Left ventricle myocardium superior (tissue), 1 donor: ENCODE measurements at regions not wholly inside any gene's neighbourhood (a gene's known extent, or its start where the extent isn't known, plus 50 kb on each side); places are given as distances from the start of the nearest gene placed in this dataset.
A peak's percentile ranks its signal among the peaks of the same experiment; 100 is the strongest.
"Not testable (repeated sequence)": the region's sequence is repeated elsewhere in the genome, so short reads cannot be mapped to it uniquely, and the experiment has no call there.

ENCODE experiments used
- ATAC-seq: fragments of 200-7000 bp; cut with Tn5 transposase; one replicate; pipeline ENCODE4 v1.9.1; 2020; ENCODE audit warnings: mild to moderate bottlenecking, moderate library complexity
- DNase-seq: peaks from one replicate; pipeline ENCODE4 v3.0.0-alpha.2; 2020
- intact Hi-C: fragments of 100-400 bp; cut with micrococcal nuclease; formaldehyde crosslinking; loops from one replicate; pipeline ENCODE4 v1.11.0; 2022
- donor health status: DM: no; HTN: yes; CAD: no; lungs with severe emphysema.

DNA sequence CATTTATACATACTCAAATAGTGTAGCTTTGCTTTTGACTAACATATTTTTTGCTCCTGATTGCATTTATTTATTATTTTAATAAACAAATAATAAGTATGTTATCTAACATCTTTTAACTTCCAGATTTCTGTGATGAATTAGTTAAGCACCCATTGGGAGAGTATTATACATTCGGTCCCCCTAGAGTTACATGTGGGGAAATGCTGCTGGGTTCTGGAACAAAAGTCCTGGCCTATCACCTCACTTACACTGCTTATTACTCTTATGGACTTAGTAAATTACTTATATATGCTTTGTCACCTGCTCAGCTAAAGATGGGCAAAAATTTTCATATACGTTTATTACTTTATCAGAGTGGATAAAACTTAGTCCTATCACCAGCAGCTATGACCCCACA, 1163.0 kb downstream of the FAM181B start:
- ATAC-seq (no peak), DNase-seq (no peak)
- intact Hi-C loops, result no loop called here

GRCh38 chr11:81569999-81570398, 1163.7 kb downstream of the FAM181B start:
- intact Hi-C loops, result no loop called here
- DNase-seq (no peak), ATAC-seq (no peak)

DNA sequence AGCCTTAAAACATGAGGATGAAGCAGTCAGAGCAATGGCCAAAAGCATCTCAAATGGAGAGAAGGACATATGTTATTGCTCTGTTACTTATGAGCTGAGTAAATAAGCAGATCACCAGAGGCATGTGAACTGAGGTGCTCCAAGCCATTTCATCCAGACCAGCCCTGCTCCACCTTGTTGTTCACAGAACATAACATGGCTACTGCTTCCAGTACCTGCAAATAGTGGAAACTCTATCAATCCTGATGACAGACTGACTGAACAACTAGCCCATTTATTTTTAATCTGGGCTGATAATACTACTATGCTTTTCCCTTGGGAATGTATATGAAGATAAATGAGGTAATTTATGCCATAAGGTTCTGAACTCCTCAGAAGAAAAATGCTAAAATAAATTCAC, 1164.7 kb downstream of the FAM181B start:
- intact Hi-C loops, result no loop called here
- DNase-seq (no peak), ATAC-seq (no peak)

- intact Hi-C loops, result no loop called here
- DNase-seq, result no peak
- no peak for ATAC-seq
These were observed 1185.5 kb downstream of the FAM181B start for GRCh38 chr11:81548123-81548522.

- DNase-seq, result peak; percentile 12
- intact Hi-C loops, ATAC-seq: not testable (repeated sequence)
These were observed 1193.9 kb downstream of the FAM181B start for GRCh38 chr11:81539806-81540205.

DNA sequence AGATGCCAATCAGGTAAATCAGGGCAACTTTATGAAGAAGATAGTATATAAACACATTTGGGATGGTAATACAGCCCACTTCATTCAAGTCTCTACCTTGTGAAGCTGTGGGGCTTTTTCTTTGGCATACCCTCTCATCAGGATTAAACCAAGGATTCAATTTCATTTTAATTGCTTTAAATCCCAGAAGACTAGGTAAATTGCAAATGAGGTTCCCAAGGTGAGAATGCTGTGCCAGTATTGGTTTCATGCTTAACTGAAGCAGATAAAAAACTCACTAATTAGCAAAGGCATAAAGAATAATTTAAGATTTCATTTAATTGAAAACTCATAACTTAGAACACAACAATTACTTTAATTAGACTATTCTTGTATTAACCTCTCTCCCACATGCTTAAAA, 1218.1 kb downstream of the FAM181B start:
- DNase-seq, result no peak
- intact Hi-C loops, result no loop called here
- no peak for ATAC-seq

- intact Hi-C loops, result no loop called here
- no peak for ATAC-seq
- no peak for DNase-seq
These were observed 1236.4 kb downstream of the FAM181B start for GRCh38 chr11:81497202-81497804.

DNA sequence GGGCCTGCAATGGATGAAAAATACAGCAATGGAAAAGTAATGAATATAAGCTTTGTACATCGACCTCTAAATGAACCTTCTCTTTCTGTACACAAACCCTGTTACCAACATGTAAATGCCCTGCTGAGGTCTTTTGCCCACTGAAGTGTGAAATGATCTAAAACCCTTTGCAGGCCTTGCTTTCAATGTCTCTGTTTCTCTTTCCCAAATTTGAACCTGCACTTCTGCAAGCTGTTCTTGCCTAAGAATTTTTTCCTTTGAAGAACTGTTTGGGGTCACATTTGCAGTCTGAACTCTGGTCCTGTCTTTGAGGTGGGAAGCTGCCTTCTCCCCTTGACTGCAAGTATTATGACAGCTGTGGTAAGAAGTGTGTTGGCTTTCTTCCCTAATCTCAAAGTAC, 1237.1 kb downstream of the FAM181B start:
- no peak for DNase-seq
- no peak for ATAC-seq
- intact Hi-C loops, result no loop called here

GRCh38 chr11:81495699-81496292, 1237.9 kb downstream of the FAM181B start:
- ATAC-seq (no peak), DNase-seq (no peak)
- intact Hi-C loops, result no loop called here

DNA sequence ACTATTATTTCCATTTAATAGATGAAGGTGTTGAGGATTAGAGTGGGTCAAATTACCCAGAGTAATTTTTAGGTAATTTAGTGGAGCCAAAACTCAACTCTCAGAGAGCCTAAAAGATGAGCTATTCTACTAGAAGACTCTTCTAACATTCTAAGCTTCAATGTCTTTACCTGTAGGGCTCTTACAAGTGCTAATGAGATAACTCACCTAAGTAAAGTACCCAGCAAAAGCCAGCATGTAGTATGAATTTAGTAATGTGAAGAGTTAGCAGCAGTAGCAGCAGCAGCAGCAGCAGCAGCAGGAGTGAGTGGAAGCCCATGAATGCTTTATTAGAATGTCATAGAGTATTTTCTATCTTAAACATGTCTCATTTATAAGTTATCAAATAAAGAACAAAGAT, 1239.2 kb downstream of the FAM181B start:
- ATAC-seq (no peak), DNase-seq (no peak)
- intact Hi-C loops, result no loop called here

DNA sequence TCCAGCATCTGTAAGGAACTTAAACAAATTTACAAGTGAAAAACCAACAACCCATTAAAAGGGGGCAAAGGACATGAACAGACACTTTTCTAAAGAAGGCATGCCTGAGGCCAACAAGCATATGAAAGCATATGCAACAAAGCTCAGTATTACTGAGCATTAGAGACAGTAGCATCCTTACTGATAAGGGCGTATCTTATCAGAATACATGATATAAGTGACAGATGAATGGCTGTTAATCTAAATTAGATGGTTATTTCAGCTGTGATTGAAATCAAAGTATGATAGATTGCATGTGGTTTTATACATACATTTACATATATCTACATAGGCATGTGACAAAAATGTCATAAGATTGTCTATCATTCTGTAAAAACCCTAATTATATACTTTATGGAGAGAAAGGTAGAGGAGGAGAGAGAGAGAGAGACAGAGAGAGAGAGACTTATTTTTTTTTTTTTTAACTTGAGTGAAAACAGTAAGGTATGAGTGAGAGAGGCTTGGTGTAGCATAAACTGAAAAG, 1240.7 kb downstream of the FAM181B start:
- DNase-seq (no peak), ATAC-seq (no peak)
- intact Hi-C loops, result no loop called here

GRCh38 chr11:81487109-81487508, 1246.6 kb downstream of the FAM181B start:
- DNase-seq, result no peak
- ATAC-seq, result no peak
- intact Hi-C loops, result no loop called here

GRCh38 chr11:81484196-81484595, 1249.5 kb downstream of the FAM181B start:
- DNase-seq (no peak), ATAC-seq (no peak)
- intact Hi-C loops, result no loop called here

GRCh38 chr11:81477277-81477676, 1256.4 kb downstream of the FAM181B start:
- intact Hi-C loops, result no loop called here
- ATAC-seq (no peak), DNase-seq (no peak)

DNA sequence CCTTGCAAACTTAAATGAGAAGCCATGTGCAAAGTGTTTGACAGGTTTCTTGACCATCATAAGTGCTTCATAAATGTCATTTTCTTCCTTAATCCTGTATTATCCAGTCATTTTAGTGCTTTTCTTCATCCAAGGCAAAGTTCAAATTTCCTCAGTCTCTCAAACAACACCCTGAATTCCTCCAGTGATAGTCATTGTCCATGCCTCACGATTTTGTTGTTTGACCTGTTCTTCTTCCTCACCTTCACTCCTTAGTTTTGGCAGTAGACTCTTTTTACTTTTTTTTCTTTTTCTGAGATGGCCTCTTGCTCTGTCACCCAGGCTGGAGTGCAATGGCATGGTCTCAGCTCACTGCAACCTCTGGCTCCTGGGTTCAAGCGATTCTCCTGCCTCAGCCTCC, 1257.3 kb downstream of the FAM181B start:
- ATAC-seq (no peak), DNase-seq (no peak)
- intact Hi-C loops, result no loop called here

DNA sequence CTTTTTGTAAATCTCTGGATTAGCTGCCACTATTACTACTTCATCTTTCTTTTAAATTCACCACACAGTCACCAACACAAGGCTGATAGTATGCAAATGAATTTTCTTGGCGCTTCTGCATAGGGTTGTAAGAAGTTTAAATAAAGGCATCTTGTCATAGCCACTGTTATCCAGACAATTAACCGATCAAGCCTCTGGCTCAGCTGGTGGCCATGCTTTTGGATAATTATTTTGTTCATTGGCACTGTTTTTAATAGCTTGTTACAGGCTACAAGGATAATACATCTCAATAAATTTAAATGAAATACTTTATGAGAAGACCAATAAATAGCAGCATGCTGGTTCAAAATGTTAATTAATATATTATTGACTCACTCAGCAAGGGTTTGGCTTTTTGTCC, 1261.0 kb downstream of the FAM181B start:
- ATAC-seq, result no peak
- intact Hi-C loops, result no loop called here
- DNase-seq, result no peak

DNA sequence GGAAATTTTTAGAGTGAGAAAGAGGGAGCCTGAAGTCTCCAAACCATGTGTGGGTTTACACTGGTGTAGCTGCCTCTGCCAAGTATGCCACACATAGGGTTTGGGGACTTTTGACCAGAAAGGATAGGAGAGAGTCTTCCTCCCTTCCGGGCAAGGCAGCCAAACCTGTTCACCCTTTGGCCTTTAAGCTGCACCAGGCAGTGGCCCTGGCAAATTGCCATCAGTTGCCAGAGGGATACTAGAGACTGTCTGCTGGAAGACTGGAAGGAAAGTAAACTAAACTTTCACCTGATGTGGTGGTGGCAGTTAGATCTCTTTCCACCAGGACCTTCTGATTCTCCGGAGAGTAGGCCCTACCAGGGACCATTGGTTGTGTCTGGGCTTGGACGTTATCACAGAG, 1263.2 kb downstream of the FAM181B start:
- intact Hi-C loops, result no loop called here
- DNase-seq (no peak), ATAC-seq (no peak)

DNA sequence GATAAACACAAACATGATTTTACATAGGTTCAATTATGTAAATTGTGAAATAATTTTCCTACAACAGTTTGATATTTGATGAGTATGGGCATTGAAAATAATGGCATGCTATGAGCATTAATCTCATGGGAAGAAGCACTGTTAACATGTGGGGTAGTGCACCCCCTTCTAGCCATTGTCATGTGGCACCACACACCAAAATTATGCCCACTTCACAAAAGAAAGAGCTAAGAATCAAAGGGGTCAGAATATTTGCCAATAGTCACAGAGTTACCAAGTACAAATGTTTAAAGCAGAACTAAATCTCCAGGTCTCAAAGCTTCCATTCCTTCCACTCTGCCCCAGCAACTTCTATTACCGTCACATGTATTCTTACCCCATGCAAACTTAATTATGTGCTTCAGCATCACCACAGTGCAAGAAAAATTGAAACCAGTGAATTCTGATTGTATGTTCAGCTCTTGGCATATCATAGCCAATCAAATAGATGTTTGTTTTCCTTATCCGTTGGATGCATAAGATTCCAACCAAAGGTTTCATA, 1273.8 kb downstream of the FAM181B start:
- no peak for DNase-seq
- no peak for ATAC-seq
- intact Hi-C loops, result no loop called here

DNA sequence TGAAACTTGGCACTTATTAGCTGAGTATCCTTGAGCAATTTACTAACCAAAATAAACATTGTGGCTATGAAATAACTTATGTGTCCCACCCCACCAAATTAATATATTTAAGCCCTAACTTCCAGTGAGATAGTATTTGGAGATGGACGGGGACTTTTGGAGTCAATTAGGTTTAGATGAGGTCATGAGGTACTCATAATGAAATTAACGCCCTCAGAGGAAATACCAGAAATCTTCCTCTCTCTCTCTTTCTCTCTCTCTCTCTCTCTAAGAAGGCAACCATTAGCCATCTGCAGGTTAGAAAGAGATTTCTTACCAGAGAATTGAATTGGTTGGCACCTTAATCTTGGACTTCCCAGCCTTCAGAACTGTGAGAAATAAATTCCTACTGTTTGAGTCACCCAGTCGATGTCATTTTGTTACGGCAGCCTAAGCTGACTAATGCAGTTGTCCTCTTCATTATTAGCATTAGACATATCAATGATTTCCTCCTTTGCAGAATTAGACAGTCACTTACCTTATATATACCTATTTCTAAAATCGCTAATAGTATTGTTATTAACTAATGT, 1284.0 kb downstream of the FAM181B start:
- intact Hi-C loops, result no loop called here
- DNase-seq, result no peak
- no peak for ATAC-seq

DNA sequence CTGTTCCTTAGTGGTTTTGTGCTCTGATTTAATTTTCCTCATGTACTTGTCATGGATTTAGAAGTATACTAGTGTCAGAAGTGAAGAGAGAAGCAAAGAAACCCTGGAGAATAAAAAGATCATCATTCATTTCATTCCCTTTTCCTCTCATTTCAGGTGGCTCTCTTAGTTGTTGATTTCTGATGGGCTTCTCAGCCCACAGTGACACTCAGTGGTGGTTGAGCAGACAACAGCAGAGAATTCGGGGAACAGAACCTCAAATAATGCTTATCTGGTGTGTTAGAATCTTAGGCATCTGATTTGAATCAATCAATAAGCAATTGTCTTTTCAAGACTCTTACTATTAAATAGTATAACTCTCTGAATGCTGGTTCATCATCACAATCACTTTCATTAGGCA, 1289.4 kb downstream of the FAM181B start:
- DNase-seq, result no peak
- no peak for ATAC-seq
- intact Hi-C loops, result no loop called here

DNA sequence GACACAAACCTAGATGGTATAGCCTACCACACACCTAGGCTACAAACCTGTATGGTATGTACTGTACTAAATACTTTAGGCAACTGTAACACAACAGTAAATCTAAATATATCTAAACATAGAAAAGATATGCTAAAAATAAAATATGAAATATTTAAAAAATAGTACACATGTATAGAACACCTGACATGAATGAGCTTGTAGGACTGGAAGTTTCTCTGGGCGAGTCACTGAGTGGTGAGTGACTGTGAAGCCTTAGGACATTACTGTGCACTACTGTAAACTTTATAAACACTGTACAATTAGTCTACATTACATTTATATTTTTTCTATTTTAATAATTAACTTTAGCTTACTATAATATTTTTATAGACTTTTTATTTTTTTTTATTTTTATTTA, 1301.3 kb downstream of the FAM181B start:
- DNase-seq (no peak), ATAC-seq (no peak)
- intact Hi-C loops, result no loop called here
